ENCODE measurements at regions not wholly inside any gene's neighbourhood (a gene's known extent, or its start where the extent isn't known, plus 50 kb on each side); places are given as distances from the start of the nearest gene placed in this dataset.

DNA sequence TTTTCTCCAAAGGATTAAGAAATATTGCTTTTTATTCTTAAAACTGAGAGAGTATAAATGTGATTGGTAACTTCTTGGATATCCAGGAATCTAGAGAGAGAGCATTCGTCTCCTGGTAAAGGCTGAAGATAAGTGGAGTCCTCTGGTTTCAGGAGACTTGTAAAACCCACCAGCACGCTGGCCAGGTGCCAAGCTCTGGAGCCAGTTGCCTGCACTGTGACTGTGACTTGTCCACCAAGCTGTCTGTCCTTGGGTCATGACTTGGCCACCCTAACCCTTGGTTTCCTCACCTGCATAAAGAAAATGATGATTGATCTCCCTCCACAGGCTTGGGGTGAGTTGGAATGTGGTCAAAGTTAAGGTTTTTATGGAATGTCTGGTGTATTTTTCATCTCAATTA lies 185.4 kb upstream of the NCKAP5 start:
- no peak overlapping the region for H3K4ac ChIP-seq (replicated peaks; ENCODE audit: insufficient read length, low read depth, low read length)
- H2AK5ac ChIP-seq (ENCODE audit: low read depth, low read length): no peak overlapping the region
- no peaks in the 10 kb centered on the region for H4K20me1 ChIP-seq (replicated peaks in 1 of 2; ENCODE audit: control insufficient read depth in 1 of 2, insufficient read depth in 2 of 2, low read length in 2 of 2)
- no peak overlapping the region for H4K91ac ChIP-seq (replicated peaks; ENCODE audit: insufficient read length, low read length)
- no peak overlapping the region for H2BK5ac ChIP-seq (ENCODE audit: low read depth, low read length)
- no peak for DNase-seq (ENCODE audit: low read depth in 1 of 2, low spot score in 2 of 2)
- H2BK20ac ChIP-seq (ENCODE audit: low read length): no peak overlapping the region
- H3K79me1 ChIP-seq (ENCODE audit: low read depth, low read length): no peaks in the 10 kb centered on the region
- TF ChIP-seq, protein P1, sequence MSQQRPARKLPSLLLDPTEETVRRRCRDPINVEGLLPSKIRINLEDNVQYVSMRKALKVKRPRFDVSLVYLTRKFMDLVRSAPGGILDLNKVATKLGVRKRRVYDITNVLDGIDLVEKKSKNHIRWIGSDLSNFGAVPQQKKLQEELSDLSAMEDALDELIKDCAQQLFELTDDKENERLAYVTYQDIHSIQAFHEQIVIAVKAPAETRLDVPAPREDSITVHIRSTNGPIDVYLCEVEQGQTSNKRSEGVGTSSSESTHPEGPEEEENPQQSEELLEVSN (IDR thresholded peaks at IDR 0.05): no peak
- TF ChIP-seq RBBP5 (IDR thresholded peaks at IDR 0.05; ENCODE audit: borderline replicate concordance, low read depth, low read length) (no peak), TEAD4 (IDR thresholded peaks at IDR 0.05; ENCODE audit: low read depth, low read length) (no peak), NANOG (IDR thresholded peaks at IDR 0.05; ENCODE audit: insufficient read depth, low read depth, low read length, poor library complexity, severe bottlenecking) (no peak), POU5F1 (IDR thresholded peaks at IDR 0.05; ENCODE audit: low read depth, low read length) (no peak), BRCA1 (IDR thresholded peaks at IDR 0.05; ENCODE audit: low read depth, low read length) (no peak), HDAC2 (IDR thresholded peaks at IDR 0.05; ENCODE audit: borderline replicate concordance in 1 of 2, low read depth in 2 of 2, low read length in 2 of 2) (no peak), CBX8 (IDR thresholded peaks at IDR 0.05; ENCODE audit: borderline replicate concordance, low read depth, low read length) (no peak), POLR2A (IDR thresholded peaks at IDR 0.05; ENCODE audit: control extremely low read depth in 1 of 2, low read depth in 2 of 2, low read length in 2 of 2) (no peak), ASH2L (IDR thresholded peaks at IDR 0.05; ENCODE audit: low read length) (no peak), KDM4A (IDR thresholded peaks at IDR 0.05; ENCODE audit: low read depth, low read length, severe bottlenecking) (no peak), SP2 (IDR thresholded peaks at IDR 0.05; ENCODE audit: low read length) (no peak)
- TF ChIP-seq, protein P2, sequence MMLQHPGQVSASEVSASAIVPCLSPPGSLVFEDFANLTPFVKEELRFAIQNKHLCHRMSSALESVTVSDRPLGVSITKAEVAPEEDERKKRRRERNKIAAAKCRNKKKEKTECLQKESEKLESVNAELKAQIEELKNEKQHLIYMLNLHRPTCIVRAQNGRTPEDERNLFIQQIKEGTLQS (IDR thresholded peaks at IDR 0.05; ENCODE audit: insufficient read depth, low read depth, low read length): no peak
- H4K5ac ChIP-seq (ENCODE audit: insufficient read length, low read depth, low read length): no peak overlapping the region
- H3K36me3 ChIP-seq (ENCODE audit: control insufficient read depth in 2 of 4, insufficient read depth in 4 of 4, low read length in 3 of 4): no peaks in the 10 kb centered on the region
- no peaks in the 10 kb centered on the region for H3K9me3 ChIP-seq (ENCODE audit: insufficient read depth in 2 of 2, low read depth in 1 of 2, low read length in 1 of 2)
- H3K18ac ChIP-seq (ENCODE audit: extremely low read depth, low read length): no peak overlapping the region
- no peak overlapping the region for H2BK12ac ChIP-seq (ENCODE audit: low read depth, low read length)
- no peak overlapping the region for H3K4me3 ChIP-seq (ENCODE audit: extremely low read depth in 1 of 4, insufficient read depth in 2 of 4, low read depth in 3 of 4, low read length in 4 of 4)
- H3K27ac ChIP-seq (ENCODE audit: low read depth, low read length): no peak overlapping the region
- ChIA-PET CTCF (ENCODE audit: partially characterized antibody) (no interaction called here), POLR2A (ENCODE audit: partially characterized antibody) (no interaction called here)
- no peak for FAIRE-seq
- no peak overlapping the region for H2BK120ac ChIP-seq (replicated peaks; ENCODE audit: low read depth, low read length)
- H3K27me3 ChIP-seq (replicated peaks in 1 of 4; ENCODE audit: control insufficient read depth in 3 of 4, extremely low read depth in 1 of 4, insufficient read depth in 3 of 4, low read length in 3 of 4): no peaks in the 10 kb centered on the region
- H3K56ac ChIP-seq (replicated peaks; ENCODE audit: insufficient read length, low read depth, low read length): no peak overlapping the region
- H3K23ac ChIP-seq (ENCODE audit: insufficient read length): no peak overlapping the region
- no peak overlapping the region for H2BK15ac ChIP-seq (ENCODE audit: low read length)
- H3K23me2 ChIP-seq (ENCODE audit: low read depth, low read length): no peaks in the 10 kb centered on the region
- 85% methylated on average over 2 of the region's 2 CpGs; no CpG with 5 or more reads in 1 of the 2 experiments for WGBS, 2 experiments (ENCODE audit: extremely low coverage in 1 of 2, insufficient coverage in 1 of 2, insufficient read length in 1 of 2, insufficient replicate concordance in 2 of 2, low coverage in 1 of 2, low lambda C conversion rate in 2 of 2, missing lambda C conversion rate in 1 of 2)
- H2AFZ ChIP-seq (ENCODE audit: low read length): no peak overlapping the region
- no peaks in the 10 kb centered on the region for H3K79me2 ChIP-seq (ENCODE audit: control insufficient read depth in 1 of 2, insufficient read depth in 2 of 2, low read length in 2 of 2)
- H3K4me2 ChIP-seq (ENCODE audit: insufficient read depth in 1 of 2, low read depth in 2 of 2, low read length in 2 of 2): no peak overlapping the region
- no peak overlapping the region for H3K14ac ChIP-seq (ENCODE audit: insufficient read length)
- H4K8ac ChIP-seq (ENCODE audit: extremely low read depth, insufficient read depth, low read length): no peak overlapping the region
- no peak overlapping the region for H3K9ac ChIP-seq (replicated peaks in 1 of 4; ENCODE audit: extremely low read depth in 1 of 4, low read depth in 3 of 4, low read length in 3 of 4)
- no peaks in the 10 kb centered on the region; a peak in 2 of 7 replicates for H3K4me1 ChIP-seq (replicated peaks in 1 of 4; ENCODE audit: control insufficient read depth in 3 of 4, insufficient read depth in 4 of 4, low read length in 3 of 4)

Measured in H1 (cell line).